Pons (tissue), 1 donor: ENCODE measurements at regions not wholly inside any gene's neighbourhood (a gene's known extent, or its start where the extent isn't known, plus 50 kb on each side); places are given as distances from the start of the nearest gene placed in this dataset.

Experiments
- DNase-seq: peaks from one replicate; pipeline ENCODE4 v3.0.0-alpha.2; 2016; ENCODE audit warnings: low spot score

GRCh38 chr1:9419369-9420041 lies 119.8 kb upstream of the SLC25A33 start:
- DNase-seq, result no peak

- DNase-seq, result no peak
These were observed 118.3 kb upstream of the SLC25A33 start for GRCh38 chr1:9420835-9421532.

DNA sequence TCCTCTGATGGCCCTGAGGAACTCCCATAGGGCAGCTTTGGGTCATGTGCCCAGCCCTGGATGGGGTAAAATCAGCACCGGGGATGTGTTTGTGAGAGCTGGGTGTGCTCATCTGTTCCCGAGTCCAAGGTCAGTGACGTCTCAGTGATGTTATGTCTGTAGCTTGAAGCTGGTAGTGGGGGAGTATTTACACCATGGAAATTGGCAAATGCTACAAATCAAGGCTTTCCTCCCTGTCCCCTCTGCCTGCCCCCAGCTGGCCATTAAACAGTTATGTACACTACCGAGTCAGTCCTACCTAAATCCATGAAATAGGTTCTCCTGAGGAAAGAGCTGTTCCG lies 117.8 kb upstream of the SLC25A33 start:
- DNase-seq, result no peak

GRCh38 chr1:9422321-9422720 lies 116.9 kb upstream of the SLC25A33 start:
- no peak for DNase-seq

- no peak for DNase-seq
These were observed 116.3 kb upstream of the SLC25A33 start for GRCh38 chr1:9422911-9423505.

- DNase-seq, result no peak
These were observed 115.0 kb upstream of the SLC25A33 start for GRCh38 chr1:9424261-9424660.

GRCh38 chr1:9425859-9426258 lies 113.4 kb upstream of the SLC25A33 start:
- peak; percentile 34 for DNase-seq

GRCh38 chr1:9426291-9426711 lies 113.0 kb upstream of the SLC25A33 start:
- peak; percentile 64 for DNase-seq

GRCh38 chr1:9427388-9427787 lies 111.9 kb upstream of the SLC25A33 start:
- no peak for DNase-seq

GRCh38 chr1:9428601-9429341 lies 110.5 kb upstream of the SLC25A33 start:
- DNase-seq, result peak; percentile 98

GRCh38 chr1:9429342-9429711 lies 109.9 kb upstream of the SLC25A33 start:
- no peak for DNase-seq

- no peak for DNase-seq
These were observed 104.8 kb upstream of the SLC25A33 start for GRCh38 chr1:9434247-9435152.

GRCh38 chr1:9435153-9435636 lies 104.1 kb upstream of the SLC25A33 start:
- no peak for DNase-seq

- DNase-seq, result no peak
These were observed 103.2 kb upstream of the SLC25A33 start for GRCh38 chr1:9435854-9436640.

- peak; percentile 56 for DNase-seq
These were observed 101.3 kb upstream of the SLC25A33 start for GRCh38 chr1:9437961-9438430.

- DNase-seq, result peak; percentile 69
These were observed 100.7 kb upstream of the SLC25A33 start for GRCh38 chr1:9438431-9439073.

- no peak for DNase-seq
These were observed 100.0 kb upstream of the SLC25A33 start for GRCh38 chr1:9439074-9439761.

DNA sequence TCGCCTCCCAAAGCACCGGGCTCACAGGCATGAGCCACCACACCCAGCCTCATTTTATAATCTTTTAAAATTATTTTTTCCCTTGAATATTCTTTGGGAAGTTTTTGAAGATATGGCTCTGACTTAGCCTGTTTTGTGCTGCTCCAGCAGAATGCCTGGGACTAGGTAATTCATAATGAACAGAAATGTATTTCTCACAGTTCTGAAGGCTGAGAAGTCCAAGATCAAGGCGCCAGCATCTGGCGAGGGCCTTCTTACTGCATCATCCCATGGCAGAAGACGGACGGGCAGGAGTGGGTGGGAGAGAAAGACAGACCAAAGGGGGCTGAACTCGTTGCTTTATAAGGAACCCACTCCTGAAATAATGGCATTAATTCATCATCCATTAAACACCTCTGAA lies 99.0 kb upstream of the SLC25A33 start:
- DNase-seq, result no peak

DNA sequence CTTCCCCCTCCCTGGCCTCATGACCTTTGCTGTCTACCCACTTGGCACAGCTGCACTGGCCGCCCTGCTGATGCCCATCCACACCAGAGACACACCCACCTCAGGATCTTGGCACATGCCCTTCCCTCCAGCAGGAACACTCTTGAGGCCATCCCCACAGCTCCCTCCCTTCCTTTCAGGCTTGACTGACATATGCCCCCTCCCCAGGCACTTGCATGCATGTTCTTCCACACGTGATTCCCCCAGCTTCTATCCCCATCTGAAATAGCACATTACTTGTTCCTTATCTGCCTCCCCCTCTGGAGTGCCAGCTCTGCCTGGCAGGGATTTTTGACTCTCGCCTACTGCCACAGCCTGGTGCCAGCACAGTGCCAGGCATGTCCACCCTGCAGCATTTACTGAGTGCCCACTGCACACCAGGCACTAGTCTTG lies 98.5 kb upstream of the SLC25A33 start:
- peak; percentile 34 for DNase-seq
